GM12878 (cell line): ENCODE measurements at regions not wholly inside any gene's neighbourhood (a gene's known extent, or its start where the extent isn't known, plus 50 kb on each side); places are given as distances from the start of the nearest gene placed in this dataset.

Source experiments
- TF ChIP-seq, protein P1 (sequence below), 3 experiments: IDR thresholded peaks in 2 of 3; conservative IDR thresholded peaks in 1 of 3; 2 replicates each; pipeline ENCODE4 v1.5.1; 2011; ENCODE audit warnings: low read depth in 3 of 3, low read length in 3 of 3, mild to moderate bottlenecking in 3 of 3, control low read depth in 2 of 3, moderate library complexity in 2 of 3, inconsistent platforms in 1 of 3, mixed read lengths in 1 of 3; ENCODE audit not compliant: control insufficient read depth in 2 of 3, insufficient read depth in 1 of 3; ENCODE audit errors: extremely low read depth in 1 of 3
- TF ChIP-seq, protein P2 (sequence below): fragments of 450-650 bp; IDR thresholded peaks from 2 replicates; pipeline ENCODE4 v1.6.1; 2014; ENCODE audit warnings: mild to moderate bottlenecking
- TF ChIP-seq, protein P3 (sequence below): IDR thresholded peaks from 2 replicates; pipeline ENCODE4 v1.6.1; 2012; ENCODE audit warnings: low read depth, low read length, improper control_type of control experiment

DNA sequence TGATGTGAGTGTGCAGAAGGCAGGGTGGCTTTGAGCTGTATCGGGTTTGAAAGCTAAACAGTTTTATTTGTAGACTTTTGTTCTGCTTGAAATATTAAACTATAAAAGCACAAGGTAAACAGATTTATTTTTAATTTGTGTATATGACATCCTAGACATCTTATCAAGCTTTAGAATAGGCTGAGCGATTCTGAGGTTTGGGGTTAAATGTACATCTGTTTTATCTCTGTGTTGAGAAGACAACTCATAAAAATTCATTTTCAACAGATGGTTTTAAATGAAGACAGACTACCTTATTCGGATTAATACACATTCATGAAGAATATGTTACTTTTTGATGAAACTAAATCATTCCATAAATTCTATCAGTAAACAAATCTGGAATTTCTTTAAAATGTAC, 368.8 kb downstream of the RPRM start:
- TF ChIP-seq, protein P1, sequence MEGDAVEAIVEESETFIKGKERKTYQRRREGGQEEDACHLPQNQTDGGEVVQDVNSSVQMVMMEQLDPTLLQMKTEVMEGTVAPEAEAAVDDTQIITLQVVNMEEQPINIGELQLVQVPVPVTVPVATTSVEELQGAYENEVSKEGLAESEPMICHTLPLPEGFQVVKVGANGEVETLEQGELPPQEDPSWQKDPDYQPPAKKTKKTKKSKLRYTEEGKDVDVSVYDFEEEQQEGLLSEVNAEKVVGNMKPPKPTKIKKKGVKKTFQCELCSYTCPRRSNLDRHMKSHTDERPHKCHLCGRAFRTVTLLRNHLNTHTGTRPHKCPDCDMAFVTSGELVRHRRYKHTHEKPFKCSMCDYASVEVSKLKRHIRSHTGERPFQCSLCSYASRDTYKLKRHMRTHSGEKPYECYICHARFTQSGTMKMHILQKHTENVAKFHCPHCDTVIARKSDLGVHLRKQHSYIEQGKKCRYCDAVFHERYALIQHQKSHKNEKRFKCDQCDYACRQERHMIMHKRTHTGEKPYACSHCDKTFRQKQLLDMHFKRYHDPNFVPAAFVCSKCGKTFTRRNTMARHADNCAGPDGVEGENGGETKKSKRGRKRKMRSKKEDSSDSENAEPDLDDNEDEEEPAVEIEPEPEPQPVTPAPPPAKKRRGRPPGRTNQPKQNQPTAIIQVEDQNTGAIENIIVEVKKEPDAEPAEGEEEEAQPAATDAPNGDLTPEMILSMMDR (IDR thresholded peaks at IDR 0.05 in 2 of 3, conservative IDR thresholded peaks at IDR 0.05 in 1 of 3; ENCODE audit: control insufficient read depth in 2 of 3, extremely low read depth in 1 of 3, insufficient read depth in 1 of 3, low read depth in 3 of 3, low read length in 3 of 3) = no peak
- TF ChIP-seq, protein P2, sequence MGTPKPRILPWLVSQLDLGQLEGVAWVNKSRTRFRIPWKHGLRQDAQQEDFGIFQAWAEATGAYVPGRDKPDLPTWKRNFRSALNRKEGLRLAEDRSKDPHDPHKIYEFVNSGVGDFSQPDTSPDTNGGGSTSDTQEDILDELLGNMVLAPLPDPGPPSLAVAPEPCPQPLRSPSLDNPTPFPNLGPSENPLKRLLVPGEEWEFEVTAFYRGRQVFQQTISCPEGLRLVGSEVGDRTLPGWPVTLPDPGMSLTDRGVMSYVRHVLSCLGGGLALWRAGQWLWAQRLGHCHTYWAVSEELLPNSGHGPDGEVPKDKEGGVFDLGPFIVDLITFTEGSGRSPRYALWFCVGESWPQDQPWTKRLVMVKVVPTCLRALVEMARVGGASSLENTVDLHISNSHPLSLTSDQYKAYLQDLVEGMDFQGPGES = no peak
- TF ChIP-seq, protein P3, sequence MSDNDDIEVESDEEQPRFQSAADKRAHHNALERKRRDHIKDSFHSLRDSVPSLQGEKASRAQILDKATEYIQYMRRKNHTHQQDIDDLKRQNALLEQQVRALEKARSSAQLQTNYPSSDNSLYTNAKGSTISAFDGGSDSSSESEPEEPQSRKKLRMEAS = no peak
